GM12878 (cell line): ENCODE measurements at regions not wholly inside any gene's neighbourhood (a gene's known extent, or its start where the extent isn't known, plus 50 kb on each side); places are given as distances from the start of the nearest gene placed in this dataset.

Source experiments
- ATAC-seq: fragments of 200-7000 bp; cut with Tn5 transposase; 3 replicates; pipeline ENCODE4 v1.9.1; 2020; ENCODE audit warnings: mild to moderate bottlenecking, moderate library complexity
- BruUV-seq: library from RNA; stranded (reverse); fragments of 400-500 nt; replicated peaks from 2 replicates; lab custom pipeline; 2021; lab: Mats Ljungman, UMichigan
- CTCF ChIA-PET: fragments of 300-600 bp; sonication (Branson Sonifier 250); formaldehyde crosslinking; extraction: SDS; loops from one replicate; lab custom pipeline; 2021; ENCODE audit warnings: inconsistent platforms; lab: Yijun Ruan, JAX
- POLR2A ChIA-PET: fragments of 350-600 bp; formaldehyde crosslinking; extraction: SDS; loops from one replicate; lab custom pipeline; 2021; ENCODE audit warnings: inconsistent platforms; lab: Charles Lee
- RAD21 ChIA-PET: fragments of 300-600 bp; sonication (Branson Sonifier 250); formaldehyde crosslinking; loops from one replicate; lab custom pipeline; 2023; ENCODE audit warnings: antibody characterized with exemption; ENCODE audit not compliant: unreplicated experiment; lab: Charles Lee
- SMC1A ChIA-PET: fragments of 300-600 bp; sonication (Branson Sonifier 250); formaldehyde crosslinking; loops from one replicate; lab custom pipeline; 2023; ENCODE audit not compliant: unreplicated experiment, uncharacterized antibody; lab: Charles Lee
- DNase-seq: peaks from one replicate; pipeline ENCODE4 v3.0.0-alpha.2; 2011; ENCODE audit warnings: low read depth, low spot score
- FAIRE-seq: peaks from 3 replicates; lab custom pipeline; 2011; peaks lifted over from hg19 to GRCh38; lab: Jason Lieb, UNC
- H2AFZ ChIP-seq: 2 replicates; pipeline ENCODE4 v1.6.0; 2011; ENCODE audit warnings: low read depth, low read length, control low read depth; ENCODE audit not compliant: control insufficient read depth
- H3K27ac ChIP-seq: 2 replicates; pipeline ENCODE4 v1.5.1; 2011; ENCODE audit warnings: control low read depth; ENCODE audit not compliant: control insufficient read depth, insufficient read depth
- H3K27me3 ChIP-seq, 2 experiments: replicated peaks in 1 of 2; 2 replicates each; pipeline versions ENCODE4 v1.6.0 to v1.6.1; 2011; ENCODE audit warnings: low read length in 1 of 2; ENCODE audit not compliant: control insufficient read depth in 2 of 2, insufficient read depth in 2 of 2
- H3K36me3 ChIP-seq, 2 experiments: 2 replicates each; pipeline ENCODE4 v1.5.1; 2011; ENCODE audit warnings: low read length in 1 of 2; ENCODE audit not compliant: control insufficient read depth in 2 of 2, insufficient read depth in 2 of 2
- H3K4me1 ChIP-seq: 2 replicates; pipeline ENCODE4 v1.6.1; 2011; ENCODE audit warnings: mild to moderate bottlenecking, low read length, moderate library complexity, mixed read lengths; ENCODE audit not compliant: control insufficient read depth, insufficient read depth
- H3K4me2 ChIP-seq: 2 replicates; pipeline ENCODE4 v1.6.0; 2011; ENCODE audit warnings: control low read depth; ENCODE audit not compliant: control insufficient read depth, insufficient read depth
- H3K4me3 ChIP-seq: fragments of 200-600 bp; sonication (generic); 2 replicates; pipeline ENCODE4 v1.5.1; 2016
- H3K79me2 ChIP-seq: 2 replicates; pipeline ENCODE4 v1.6.0; 2011; ENCODE audit warnings: low read length; ENCODE audit not compliant: control insufficient read depth, insufficient read depth
- H3K9ac ChIP-seq: 2 replicates; pipeline ENCODE4 v1.8.0; 2011; ENCODE audit warnings: low read length, control low read depth, mixed read lengths; ENCODE audit not compliant: control insufficient read depth, insufficient read depth
- H3K9me3 ChIP-seq: replicated peaks from 3 replicates; pipeline ENCODE4 v1.5.1; 2011; ENCODE audit warnings: mild to moderate bottlenecking, low read length; ENCODE audit not compliant: control insufficient read depth, insufficient read depth
- H4K20me1 ChIP-seq: 2 replicates; pipeline ENCODE4 v1.6.0; 2011; ENCODE audit not compliant: control insufficient read depth, insufficient read depth
- CBX3 ChIP-seq: fragments of 200-600 bp; sonication (generic); IDR thresholded peaks from 2 replicates; pipeline ENCODE4 v1.6.1; 2016; ENCODE audit warnings: low read depth, borderline replicate concordance
- CHD1 ChIP-seq: IDR thresholded peaks from 2 replicates; pipeline ENCODE4 v1.6.1; 2012; ENCODE audit warnings: low read depth, low read length, improper control_type of control experiment
- JUND ChIP-seq: IDR thresholded peaks from 2 replicates; pipeline ENCODE4 v1.6.1; 2012; ENCODE audit warnings: low read depth, mild to moderate bottlenecking, low read length, improper control_type of control experiment, moderate library complexity
- PML ChIP-seq: IDR thresholded peaks from 2 replicates; pipeline ENCODE4 v1.6.1; 2012; ENCODE audit warnings: low read length, inconsistent platforms
- PRDM15 ChIP-seq: fragments of 450-650 bp; formaldehyde crosslinking; IDR thresholded peaks from 2 replicates; pipeline ENCODE4 v1.4.0; 2020; ENCODE audit warnings: mild to moderate bottlenecking, moderate library complexity
- RB1 ChIP-seq: fragments of 450-650 bp; formaldehyde crosslinking; IDR thresholded peaks from 2 replicates; pipeline ENCODE4 v1.6.1; 2017; ENCODE audit warnings: mild to moderate bottlenecking, borderline replicate concordance
- RFX5 ChIP-seq: IDR thresholded peaks from 2 replicates; pipeline ENCODE4 v1.6.1; 2011; ENCODE audit warnings: low read depth, low read length, improper control_type of control experiment
- SIN3A ChIP-seq: IDR thresholded peaks from 2 replicates; pipeline ENCODE4 v1.6.1; 2012; ENCODE audit warnings: low read depth, low read length, improper control_type of control experiment
- SIX5 ChIP-seq: IDR thresholded peaks from 2 replicates; pipeline ENCODE4 v1.6.1; 2011; ENCODE audit warnings: mild to moderate bottlenecking, low read depth, low read length, moderate library complexity; ENCODE audit not compliant: severe bottlenecking
- SMC3 ChIP-seq: IDR thresholded peaks from 2 replicates; pipeline ENCODE4 v1.6.1; 2011; ENCODE audit warnings: low read length, improper control_type of control experiment, borderline replicate concordance
- SREBF1 ChIP-seq: IDR thresholded peaks from 2 replicates; pipeline ENCODE4 v1.6.1; 2012; ENCODE audit warnings: mild to moderate bottlenecking, low read length
- USF1 ChIP-seq: IDR thresholded peaks from 2 replicates; pipeline ENCODE4 v1.6.1; 2011; ENCODE audit warnings: borderline replicate concordance, low read depth, mild to moderate bottlenecking, moderate library complexity, mixed read lengths, low read length; ENCODE audit not compliant: insufficient read depth; ENCODE audit errors: extremely low read length
- ZNF217 ChIP-seq: fragments of 450-650 bp; IDR thresholded peaks from 2 replicates; pipeline ENCODE4 v1.6.1; 2017; ENCODE audit warnings: antibody characterized with exemption, mild to moderate bottlenecking
- ZNF622 ChIP-seq: fragments of 450-650 bp; IDR thresholded peaks from 2 replicates; pipeline ENCODE4 v1.6.1; 2017; ENCODE audit warnings: mild to moderate bottlenecking, inconsistent platforms
- WGBS: methylation state at CpG from one replicate; pipeline ENCODE4 v1.1.6; 2016; ENCODE audit warnings: low lambda C conversion rate; ENCODE audit not compliant: insufficient replicate concordance, insufficient coverage; ENCODE audit errors: missing lambda C conversion rate; 5-methylcytosine and 5-hydroxymethylcytosine counted together
- in situ Hi-C: fragments of 300-500 bp; cut with MboI; formaldehyde crosslinking; loops from 9 replicates; pipeline ENCODE4 v1.14.3; 2018; ENCODE audit warnings: mixed read lengths
- intact Hi-C: fragments of 100-400 bp; cut with micrococcal nuclease; formaldehyde crosslinking; loops from one replicate; pipeline ENCODE4 v1.14.2; 2022; ENCODE audit not compliant: unreplicated experiment

GRCh38 chr6:2512802-2513201 is 237.9 kb downstream of the MYLK4 start (continued):
- TF ChIP-seq ZNF217 (no peak), SIN3A (no peak), USF1 (no peak), RB1 (no peak), RFX5 (no peak)

GRCh38 chr6:2510316-2510715 is 240.4 kb downstream of the MYLK4 start:
- WGBS = 43% methylated on average over 13 of the region's 13 CpGs
- POLR2A ChIA-PET = interaction anchor here (0.6 kb wide), 1 partner anchor 55 kb away, joined by 8 read pairs; no protein-coding TSS in a partner anchor
- intact Hi-C loops (no loop called here), in situ Hi-C loops (no loop called here)
- no peaks in the 10 kb centered on the region for H4K20me1 ChIP-seq
- FAIRE-seq (no peak), DNase-seq (no peak), ATAC-seq (no peak)
- no peak overlapping the region for H3K4me3 ChIP-seq
- no peaks in the 10 kb centered on the region; the same call in 2 of the 3 replicates for H3K9me3 ChIP-seq
- RAD21 ChIA-PET = interaction anchor here (0.6 kb wide), 1 partner anchor 317 kb away, joined by 3 read pairs; no protein-coding TSS in a partner anchor
- H3K9ac ChIP-seq = no peak overlapping the region
- H3K79me2 ChIP-seq = no peaks in the 10 kb centered on the region
- no peak overlapping the region for H3K4me2 ChIP-seq
- no peak overlapping the region for H3K27ac ChIP-seq
- H3K36me3 ChIP-seq = no peaks in the 10 kb centered on the region
- peaks cover 0 to 3% of the 10 kb centered on the region in 2 experiments; a peak in 2 of 4 replicates for H3K27me3 ChIP-seq
- TF ChIP-seq CBX3 = no peak
- TF ChIP-seq PRDM15 (CRISPR knock-in tag) = no peak
- TF ChIP-seq ZNF622 = no peak
- no peak for TF ChIP-seq SREBF1
- TF ChIP-seq SIX5 = no peak
- TF ChIP-seq PML = no peak
- no peak for TF ChIP-seq JUND
- TF ChIP-seq CHD1 = no peak
- TF ChIP-seq SMC3 = no peak
- CTCF ChIA-PET = no interaction called here
- SMC1A ChIA-PET = no interaction called here
- H3K4me1 ChIP-seq = no peaks in the 10 kb centered on the region
- BruUV-seq = no TSS peak
- no peak overlapping the region for H2AFZ ChIP-seq
